Body of pancreas (tissue), 4 donors: ENCODE measurements at regions not wholly inside any gene's neighbourhood (a gene's known extent, or its start where the extent isn't known, plus 50 kb on each side); places are given as distances from the start of the nearest gene placed in this dataset.

ENCODE experiments used
- CTCF ChIP-seq, 7 experiments: fragments of 450-650 bp in 4 of 7; fragments of 200-600 bp in 3 of 7; sonication (generic) in 3 of 7; IDR thresholded peaks; one replicate each; pipeline ENCODE4 v1.5.1; 2016 to 2019; ENCODE audit warnings: antibody characterized with exemption in 7 of 7
- POLR2A ChIP-seq, 3 donors: fragments of 450-650 bp; IDR thresholded peaks; one replicate each; pipeline ENCODE4 v1.6.1; 2016; ENCODE audit warnings: antibody characterized with exemption in 3 of 3, mild to moderate bottlenecking in 2 of 3

- TF ChIP-seq POLR2A (IDR thresholded peaks at IDR 0.05) (no peak), CTCF (IDR thresholded peaks at IDR 0.05) (no peak)
Observed at GRCh38 chr10:62990126-62990525, 143.0 kb upstream of the NRBF2 start.
